GM23338 (cell line): ENCODE measurements at regions not wholly inside any gene's neighbourhood (a gene's known extent, or its start where the extent isn't known, plus 50 kb on each side); places are given as distances from the start of the nearest gene placed in this dataset.

Source experiments
- ATAC-seq: fragments of 200-7000 bp; cut with Tn5 transposase; 3 replicates; pipeline ENCODE4 v1.9.1; 2020
- DNase-seq: peaks from one replicate; pipeline ENCODE4 v3.0.0-alpha.2; 2015; ENCODE audit warnings: low spot score
- H2AFZ ChIP-seq: fragments of 200-600 bp; sonication (generic); 2 replicates; pipeline ENCODE4 v1.8.0; 2016; ENCODE audit warnings: antibody characterized with exemption, mild to moderate bottlenecking, moderate library complexity
- H3F3A ChIP-seq: fragments of 200-600 bp; sonication (generic); replicated peaks from 2 replicates; pipeline ENCODE4 v1.8.0; 2017; ENCODE audit warnings: antibody characterized with exemption, mixed run types, low read depth
- H3K27ac ChIP-seq: fragments of 200-600 bp; sonication (generic); 2 replicates; pipeline ENCODE4 v1.6.1; 2016; ENCODE audit warnings: low read depth
- H3K27me3 ChIP-seq: fragments of 200-600 bp; sonication (generic); 2 replicates; pipeline ENCODE4 v1.8.0; 2016; ENCODE audit warnings: mild to moderate bottlenecking, mixed run types, moderate library complexity; ENCODE audit not compliant: insufficient read depth
- H3K36me3 ChIP-seq: fragments of 200-600 bp; sonication (generic); 2 replicates; pipeline ENCODE4 v1.8.0; 2016; ENCODE audit warnings: mild to moderate bottlenecking; ENCODE audit not compliant: insufficient read depth
- H3K4me1 ChIP-seq: fragments of 200-600 bp; sonication (generic); 2 replicates; pipeline ENCODE4 v1.8.0; 2016; ENCODE audit warnings: mild to moderate bottlenecking, moderate library complexity; ENCODE audit not compliant: insufficient read depth
- H3K4me2 ChIP-seq: fragments of 200-600 bp; sonication (generic); 2 replicates; pipeline ENCODE4 v1.7.1; 2017; ENCODE audit warnings: mixed run types
- H3K4me3 ChIP-seq: fragments of 200-600 bp; sonication (generic); 2 replicates; pipeline ENCODE4 v1.6.1; 2016; ENCODE audit warnings: mixed run types
- H3K79me2 ChIP-seq: fragments of 200-600 bp; sonication (generic); replicated peaks from 2 replicates; pipeline ENCODE4 v1.8.0; 2017; ENCODE audit warnings: mild to moderate bottlenecking; ENCODE audit not compliant: insufficient read depth
- H3K9me2 ChIP-seq: fragments of 200-600 bp; sonication (generic); 2 replicates; pipeline ENCODE4 v1.8.0; 2017; ENCODE audit not compliant: insufficient read depth
- H4K20me1 ChIP-seq: fragments of 200-600 bp; sonication (generic); replicated peaks from 2 replicates; pipeline ENCODE4 v1.8.0; 2017; ENCODE audit warnings: mild to moderate bottlenecking; ENCODE audit not compliant: insufficient read depth
- H3K27ac Mint-ChIP-seq: 2 replicates; pipeline ENCODE4 v1.8.0; 2020; ENCODE audit warnings: inconsistent platforms, mild to moderate bottlenecking, moderate library complexity, mixed read lengths
- H3K27me3 Mint-ChIP-seq: 3 replicates; pipeline ENCODE4 v1.8.0; 2022; ENCODE audit warnings: low read depth, mild to moderate bottlenecking, moderate library complexity, mixed read lengths, inconsistent platforms; ENCODE audit not compliant: insufficient read depth, poor library complexity
- H3K36me3 Mint-ChIP-seq: 3 replicates; pipeline ENCODE4 v1.8.0; 2021; ENCODE audit warnings: low read depth, mild to moderate bottlenecking, inconsistent platforms, moderate library complexity, mixed read lengths
- H3K4me1 Mint-ChIP-seq: 3 replicates; pipeline ENCODE4 v1.8.0; 2020; ENCODE audit warnings: mild to moderate bottlenecking, inconsistent platforms, mixed read lengths
- H3K4me3 Mint-ChIP-seq: 3 replicates; pipeline ENCODE4 v1.8.0; 2021; ENCODE audit warnings: moderate library complexity, mild to moderate bottlenecking, inconsistent platforms, mixed read lengths
- H3K9me3 Mint-ChIP-seq: 3 replicates; pipeline ENCODE4 v1.8.0; 2020; ENCODE audit warnings: moderate library complexity, mild to moderate bottlenecking, inconsistent platforms, mixed read lengths
- CREB1 ChIP-seq: fragments of 250-450 bp; sonication (Bioruptor Pico); IDR thresholded peaks from 2 replicates; pipeline ENCODE4 v1.5.0; 2020; ENCODE audit warnings: low read depth, mild to moderate bottlenecking, moderate library complexity
- CTCF ChIP-seq, 2 experiments: fragments of 200-600 bp in 1 of 2; sonication (generic) in 1 of 2; conservative IDR thresholded peaks; 2 replicates each; pipeline versions ENCODE4 v1.5.1 to v1.6.1; 2016 to 2017; ENCODE audit warnings: antibody characterized with exemption in 2 of 2, low read depth in 2 of 2, mild to moderate bottlenecking in 2 of 2, moderate library complexity in 1 of 2
- EZH2 ChIP-seq: fragments of 200-600 bp; sonication (generic); IDR thresholded peaks from one replicate; pipeline ENCODE4 v1.8.0; 2017; ENCODE audit warnings: antibody characterized with exemption, mild to moderate bottlenecking, low read depth; ENCODE audit not compliant: unreplicated experiment
- EZH2phosphoT487 ChIP-seq: fragments of 200-600 bp; sonication (generic); IDR thresholded peaks from one replicate; pipeline ENCODE4 v1.8.1; 2018; ENCODE audit warnings: antibody characterized with exemption; ENCODE audit not compliant: unreplicated experiment
- JUNB ChIP-seq: IDR thresholded peaks from one replicate; pipeline ENCODE4 v1.6.1; 2016; ENCODE audit warnings: antibody characterized with exemption; ENCODE audit not compliant: unreplicated experiment
- NANOG ChIP-seq: IDR thresholded peaks from 2 replicates; pipeline ENCODE4 v1.6.1; 2016; ENCODE audit warnings: antibody characterized with exemption, borderline replicate concordance
- POLR2AphosphoS5 ChIP-seq: IDR thresholded peaks from 2 replicates; pipeline ENCODE4 v1.6.1; 2016; ENCODE audit warnings: antibody characterized with exemption, low read depth
- STAT1 ChIP-seq: IDR thresholded peaks from one replicate; pipeline ENCODE4 v1.6.1; 2016; ENCODE audit warnings: antibody characterized with exemption; ENCODE audit not compliant: unreplicated experiment
- ZNF114 ChIP-seq: fragments of 250-450 bp; sonication (Bioruptor Pico); IDR thresholded peaks from 2 replicates; pipeline ENCODE4 v1.5.0; 2020; ENCODE audit warnings: mild to moderate bottlenecking, moderate library complexity
- ZNF331 ChIP-seq: fragments of 250-450 bp; sonication (Bioruptor Pico); IDR thresholded peaks from 2 replicates; pipeline ENCODE4 v1.5.0; 2020; ENCODE audit warnings: low read depth, mild to moderate bottlenecking, moderate library complexity
- ZNF462 ChIP-seq: fragments of 250-450 bp; sonication (Bioruptor Pico); IDR thresholded peaks from 2 replicates; pipeline ENCODE4 v1.5.0; 2020; ENCODE audit warnings: mild to moderate bottlenecking, moderate library complexity
- TF ChIP-seq, protein P1 (sequence below): IDR thresholded peaks from 2 replicates; pipeline ENCODE4 v1.6.1; 2016; ENCODE audit warnings: antibody characterized with exemption

DNA sequence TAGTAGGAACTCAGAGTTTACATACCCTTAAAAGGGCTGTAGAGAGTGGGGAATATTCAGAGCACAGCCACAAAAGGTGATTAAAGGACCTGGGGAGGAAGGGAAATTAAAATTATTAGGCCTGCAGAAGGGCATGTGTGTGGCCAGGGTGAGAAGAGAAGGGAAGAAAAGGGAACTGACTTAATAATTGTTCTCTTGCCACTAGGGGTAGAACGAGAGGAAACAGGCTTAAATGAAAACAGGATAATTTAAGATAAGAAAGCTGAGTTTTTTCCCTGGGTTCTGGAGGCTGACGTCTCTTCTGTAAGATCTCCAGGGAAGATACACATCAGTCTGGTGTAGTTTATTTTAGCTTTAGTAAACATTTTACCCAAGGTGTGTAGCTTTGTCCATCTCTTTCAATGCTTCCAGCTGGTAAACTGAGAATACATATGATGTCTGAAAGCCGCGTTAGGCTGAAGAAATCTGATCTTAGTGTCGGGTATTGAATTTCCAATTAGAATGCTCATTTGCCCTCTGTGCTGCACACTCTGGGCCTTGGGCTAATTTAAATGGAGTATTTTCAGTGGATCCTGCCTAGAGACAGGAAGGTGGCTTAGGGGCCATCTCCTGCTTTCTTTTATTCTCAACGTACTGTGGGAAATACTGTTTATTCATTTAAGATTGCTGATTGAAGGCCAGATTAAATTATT, 416.8 kb downstream of the TMEM38B start (continued):
- peak in 1 of 2 experiments; percentile 20; a peak in 1 of 4 replicates for TF ChIP-seq CTCF (conservative IDR thresholded peaks at IDR 0.05; ENCODE audit: low read depth in 2 of 2)

DNA sequence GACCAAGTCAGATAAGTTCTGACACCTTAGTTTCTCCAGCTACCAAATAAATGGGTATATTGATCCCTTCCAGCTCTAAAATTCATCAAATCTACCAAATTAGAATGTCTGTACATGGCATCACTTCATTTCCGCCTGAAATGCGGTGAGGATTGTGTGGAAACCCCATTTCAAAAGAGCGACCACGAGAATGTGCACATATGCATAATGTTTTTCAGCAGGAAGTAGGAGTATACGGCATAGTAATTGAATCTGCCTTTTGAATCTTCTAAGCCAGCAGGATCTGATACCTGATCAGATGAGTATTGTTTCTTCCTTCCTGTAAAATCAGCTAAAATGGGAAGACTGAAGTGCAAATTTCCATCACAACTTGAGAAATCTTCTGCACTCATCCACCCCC, 418.6 kb downstream of the TMEM38B start:
- Histone ChIP-seq H4K20me1 (no peaks in the 10 kb centered on the region), H3K36me3 (no peaks in the 10 kb centered on the region), H3K4me2 (no peak overlapping the region), H3K27ac (no peak overlapping the region), H3K4me3 (no peak overlapping the region), H3K79me2 (no peaks in the 10 kb centered on the region), H2AFZ (no peak overlapping the region), H3K9me2 (no peaks in the 10 kb centered on the region), H3K27me3 (no peaks in the 10 kb centered on the region), H3F3A (no peaks in the 10 kb centered on the region), H3K4me1 (peaks cover 19% of the 10 kb centered on the region; the same call in 1 of the 2 replicates)
- Mint-ChIP-seq H3K36me3 (no peaks in the 10 kb centered on the region), H3K4me1 (peaks cover 24% of the 10 kb centered on the region), H3K27ac (no peak overlapping the region; the same call in none of the 2 replicates), H3K4me3 (no peak overlapping the region), H3K9me3 (no peaks in the 10 kb centered on the region), H3K27me3 (no peaks in the 10 kb centered on the region)
- no peak for ATAC-seq
- no peak for DNase-seq
- TF ChIP-seq NANOG (no peak), CTCF (conservative IDR thresholded peaks at IDR 0.05; ENCODE audit: low read depth in 2 of 2) (no peak), ZNF331 (no peak), STAT1 (no peak), CREB1 (CRISPR knock-in tag) (no peak), EZH2 (no peak), ZNF114 (no peak), POLR2AphosphoS5 (no peak), JUNB (no peak), EZH2phosphoT487 (no peak), ZNF462 (CRISPR knock-in tag) (no peak)
- TF ChIP-seq, protein P1, sequence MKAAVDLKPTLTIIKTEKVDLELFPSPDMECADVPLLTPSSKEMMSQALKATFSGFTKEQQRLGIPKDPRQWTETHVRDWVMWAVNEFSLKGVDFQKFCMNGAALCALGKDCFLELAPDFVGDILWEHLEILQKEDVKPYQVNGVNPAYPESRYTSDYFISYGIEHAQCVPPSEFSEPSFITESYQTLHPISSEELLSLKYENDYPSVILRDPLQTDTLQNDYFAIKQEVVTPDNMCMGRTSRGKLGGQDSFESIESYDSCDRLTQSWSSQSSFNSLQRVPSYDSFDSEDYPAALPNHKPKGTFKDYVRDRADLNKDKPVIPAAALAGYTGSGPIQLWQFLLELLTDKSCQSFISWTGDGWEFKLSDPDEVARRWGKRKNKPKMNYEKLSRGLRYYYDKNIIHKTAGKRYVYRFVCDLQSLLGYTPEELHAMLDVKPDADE: no peak
